ENCODE measurements at regions not wholly inside any gene's neighbourhood (a gene's known extent, or its start where the extent isn't known, plus 50 kb on each side); places are given as distances from the start of the nearest gene placed in this dataset.
"Not testable (repeated sequence)": the region's sequence is repeated elsewhere in the genome, so short reads cannot be mapped to it uniquely, and the experiment has no call there.

GRCh38 chr6:156199182-156199581 is 578.0 kb upstream of the ARID1B start:
- Mint-ChIP-seq H3K4me3 (no peak overlapping the region), H3K9me3 (peaks cover 0 to 16% (median 3%) of the 10 kb centered on the region in 7 donors), H3K4me1 (peaks cover 9 to 20% (median 13%) of the 10 kb centered on the region in 3 donors), H3K36me3 (no peaks in the 10 kb centered on the region), H3K27me3 (no peaks in the 10 kb centered on the region), H3K27ac (peak overlapping the region in 1 of 6 donors; percentile 83)
- ATAC-seq (ENCODE audit: low read depth in 2 of 2) (no peak), DNase-seq (no peak)

DNA sequence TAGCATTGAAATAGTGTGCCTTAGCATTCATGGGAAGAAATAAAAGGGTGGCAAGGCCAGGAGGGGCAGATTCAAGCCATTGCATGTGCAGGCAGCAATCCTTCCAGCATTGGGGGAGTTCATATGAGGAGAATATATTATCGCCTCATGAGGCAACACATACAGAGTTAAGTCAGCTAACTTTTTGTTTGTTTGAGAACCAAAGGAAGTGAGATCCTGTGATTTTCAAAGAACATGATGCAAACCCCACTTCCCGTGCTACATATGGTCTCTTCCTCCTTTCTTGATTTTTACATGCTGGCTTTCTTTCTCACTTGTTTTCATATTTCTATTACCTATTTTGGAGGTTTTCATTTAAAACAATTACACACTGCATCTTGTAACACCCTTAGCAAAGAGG is 579.7 kb upstream of the ARID1B start:
- no peak for DNase-seq
- H3K9me3 Mint-ChIP-seq = peaks cover 0 to 6% (median 0%) of the 10 kb centered on the region in 7 donors
- ATAC-seq (ENCODE audit: low read depth in 2 of 2) = peak; percentile 40 to 49

GRCh38 chr6:156194981-156195380 is 582.2 kb upstream of the ARID1B start:
- H3K36me3 Mint-ChIP-seq = no peaks in the 10 kb centered on the region
- no peak for DNase-seq
- H3K27me3 Mint-ChIP-seq = no peaks in the 10 kb centered on the region
- peaks cover 9 to 20% (median 13%) of the 10 kb centered on the region in 3 donors for H3K4me1 Mint-ChIP-seq
- H3K27ac Mint-ChIP-seq = no peak overlapping the region
- H3K9me3 Mint-ChIP-seq = peaks cover 0 to 6% (median 0%) of the 10 kb centered on the region in 7 donors
- H3K4me3 Mint-ChIP-seq = no peak overlapping the region
- ATAC-seq (ENCODE audit: low read depth in 2 of 2) = no peak

More for the DNA sequence above, 579.7 kb upstream of the ARID1B start:
- Mint-ChIP-seq H3K36me3 (no peaks in the 10 kb centered on the region), H3K27me3 (no peaks in the 10 kb centered on the region), H3K4me1 (peaks cover 9 to 20% (median 13%) of the 10 kb centered on the region in 3 donors), H3K27ac (peak overlapping the region in 3 of 6 donors; percentile 72 to 91 (median 77)), H3K4me3 (peak overlapping the region in 2 of 8 donors; percentile 42 to 66)

GRCh38 chr6:156193381-156193780 is 583.8 kb upstream of the ARID1B start:
- Mint-ChIP-seq H3K36me3 (no peaks in the 10 kb centered on the region), H3K27me3 (no peaks in the 10 kb centered on the region), H3K4me1 (peaks cover 9 to 23% (median 13%) of the 10 kb centered on the region in 3 donors), H3K27ac (no peak overlapping the region), H3K4me3 (no peak overlapping the region), H3K9me3 (peaks cover 0 to 6% (median 0%) of the 10 kb centered on the region in 7 donors)
- DNase-seq = no peak
- no peak for ATAC-seq (ENCODE audit: low read depth in 2 of 2)

GRCh38 chr6:156191895-156192294 is 585.3 kb upstream of the ARID1B start:
- DNase-seq (no peak), ATAC-seq (ENCODE audit: low read depth in 2 of 2) (no peak)
- Mint-ChIP-seq H3K27ac (no peak overlapping the region), H3K36me3 (no peaks in the 10 kb centered on the region), H3K4me1 (peaks cover 0 to 10% (median 1%) of the 10 kb centered on the region in 3 donors), H3K4me3 (no peak overlapping the region), H3K9me3 (peaks cover 0 to 6% (median 0%) of the 10 kb centered on the region in 7 donors), H3K27me3 (no peaks in the 10 kb centered on the region)

DNA sequence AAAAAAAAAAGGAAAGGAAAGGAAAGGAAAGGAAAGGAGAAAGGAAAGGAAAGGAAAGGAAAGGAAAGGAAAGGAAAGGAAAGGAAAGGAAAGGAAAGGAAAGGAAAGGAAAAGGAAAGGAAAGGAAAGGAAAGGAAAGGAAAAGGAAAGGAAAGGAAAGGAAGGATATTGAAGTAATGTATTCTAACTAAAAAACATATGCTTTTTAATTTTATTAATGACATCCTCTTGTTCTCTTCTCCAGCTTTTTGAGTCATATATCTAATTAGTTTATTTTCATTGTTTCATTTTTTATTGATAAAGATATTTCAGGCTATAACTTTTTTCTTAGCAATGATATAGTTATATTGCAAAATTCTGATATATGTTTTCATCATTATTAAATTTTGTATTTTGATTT is 585.8 kb upstream of the ARID1B start:
- Mint-ChIP-seq H3K4me1 (peaks cover 0 to 10% (median 0%) of the 10 kb centered on the region in 3 donors), H3K27ac (peak overlapping the region in 1 of 6 donors; percentile 30)
- not testable (repeated sequence) for ATAC-seq (ENCODE audit: low read depth in 2 of 2); H3K36me3 Mint-ChIP-seq; DNase-seq; H3K27me3 Mint-ChIP-seq; H3K4me3 Mint-ChIP-seq; H3K9me3 Mint-ChIP-seq

DNA sequence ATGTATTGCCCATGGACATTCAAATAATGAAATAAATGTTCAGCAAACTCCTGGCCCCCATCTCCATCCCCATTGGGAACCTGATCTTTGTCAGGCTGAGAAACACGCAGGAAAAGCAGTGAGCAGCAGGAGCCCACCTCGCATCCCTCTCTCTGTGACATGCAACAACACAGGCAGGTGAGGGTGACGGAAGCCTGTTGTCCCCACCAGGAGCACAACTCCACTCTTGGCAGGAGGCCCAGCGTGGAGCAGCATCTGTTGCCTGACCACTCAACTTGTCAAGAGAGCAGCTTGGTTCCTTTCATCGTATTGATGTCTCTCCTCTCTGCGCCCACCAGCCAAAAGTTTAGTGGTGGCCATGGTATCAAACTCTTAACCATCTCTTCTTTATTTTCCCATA is 586.9 kb upstream of the ARID1B start:
- Mint-ChIP-seq H3K4me3 (no peak overlapping the region), H3K9me3 (peaks cover 0 to 7% (median 2%) of the 10 kb centered on the region in 7 donors), H3K27me3 (no peaks in the 10 kb centered on the region), H3K36me3 (no peaks in the 10 kb centered on the region), H3K4me1 (peaks cover 0 to 15% (median 0%) of the 10 kb centered on the region in 3 donors), H3K27ac (peak overlapping the region in 1 of 6 donors; percentile 42)
- ATAC-seq (ENCODE audit: low read depth in 2 of 2) (no peak), DNase-seq (no peak)

DNA sequence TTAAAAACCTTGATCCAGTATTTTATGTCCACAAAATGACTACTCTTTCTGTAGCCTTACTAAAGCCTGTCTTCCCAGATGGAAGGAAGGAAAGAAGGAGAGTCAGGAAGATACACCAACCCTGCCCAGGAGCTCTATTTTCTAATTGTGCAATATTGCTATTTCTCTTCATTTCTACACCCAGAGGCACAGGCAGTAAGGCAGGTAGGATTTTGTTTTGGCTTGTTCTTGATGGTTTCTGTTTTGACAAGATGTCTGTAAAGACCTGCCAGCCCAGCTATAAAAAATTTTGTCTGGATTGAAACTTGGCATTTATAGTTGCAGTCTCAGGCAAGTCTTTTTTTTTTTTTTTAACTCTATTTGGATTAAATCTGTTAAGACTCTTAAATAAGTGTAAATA is 587.5 kb upstream of the ARID1B start:
- Mint-ChIP-seq H3K4me3 (peak overlapping the region in 1 of 8 donors; percentile 13), H3K4me1 (peaks cover 0 to 20% (median 0%) of the 10 kb centered on the region in 3 donors), H3K27me3 (no peaks in the 10 kb centered on the region), H3K36me3 (no peaks in the 10 kb centered on the region), H3K27ac (peak overlapping the region in 1 of 6 donors; percentile 77), H3K9me3 (peaks cover 0 to 7% (median 2%) of the 10 kb centered on the region in 7 donors)
- DNase-seq (no peak), ATAC-seq (ENCODE audit: low read depth in 2 of 2) (no peak)

- H3K27me3 Mint-ChIP-seq = no peaks in the 10 kb centered on the region
- ATAC-seq (ENCODE audit: low read depth in 2 of 2) (no peak), DNase-seq (no peak)
- H3K27ac Mint-ChIP-seq = peak overlapping the region in 1 of 6 donors; percentile 77
- no peaks in the 10 kb centered on the region for H3K36me3 Mint-ChIP-seq
- peaks cover 0 to 21% (median 4%) of the 10 kb centered on the region in 3 donors for H3K4me1 Mint-ChIP-seq
- no peak overlapping the region for H3K4me3 Mint-ChIP-seq
- H3K9me3 Mint-ChIP-seq = peaks cover 0 to 4% (median under 1%) of the 10 kb centered on the region in 7 donors
These were observed 588.0 kb upstream of the ARID1B start for GRCh38 chr6:156189195-156189594.

DNA sequence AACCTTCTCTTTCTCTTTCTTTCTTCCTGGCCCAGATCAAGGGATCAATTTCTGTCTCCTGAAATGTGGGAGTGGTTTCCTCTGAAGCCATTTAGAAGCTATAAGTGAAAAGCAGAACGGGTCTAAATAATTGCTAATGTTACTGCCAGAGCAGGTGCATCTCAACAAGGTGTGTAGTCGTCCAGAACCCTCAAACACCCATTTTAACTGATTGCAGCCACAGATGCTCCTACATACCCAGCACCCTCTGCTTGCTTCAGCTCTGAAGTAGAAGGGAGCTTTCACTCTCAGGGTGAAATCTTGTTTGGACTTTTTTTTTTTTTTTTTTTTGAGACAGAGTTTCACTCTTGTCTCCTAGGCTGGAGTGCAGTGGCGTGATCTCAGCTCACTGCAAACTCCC is 592.1 kb upstream of the ARID1B start:
- Mint-ChIP-seq H3K4me1 (peaks cover 5 to 26% (median 21%) of the 10 kb centered on the region in 3 donors), H3K9me3 (peaks cover 0 to 12% (median 0%) of the 10 kb centered on the region in 7 donors), H3K36me3 (no peaks in the 10 kb centered on the region), H3K27me3 (no peaks in the 10 kb centered on the region), H3K4me3 (peak overlapping the region in 2 of 8 donors; percentile 7 to 51), H3K27ac (peak overlapping the region in 1 of 6 donors; percentile 70)
- ATAC-seq (ENCODE audit: low read depth in 2 of 2) = peak; percentile 77 to 92
- DNase-seq = peak; percentile 33

DNA sequence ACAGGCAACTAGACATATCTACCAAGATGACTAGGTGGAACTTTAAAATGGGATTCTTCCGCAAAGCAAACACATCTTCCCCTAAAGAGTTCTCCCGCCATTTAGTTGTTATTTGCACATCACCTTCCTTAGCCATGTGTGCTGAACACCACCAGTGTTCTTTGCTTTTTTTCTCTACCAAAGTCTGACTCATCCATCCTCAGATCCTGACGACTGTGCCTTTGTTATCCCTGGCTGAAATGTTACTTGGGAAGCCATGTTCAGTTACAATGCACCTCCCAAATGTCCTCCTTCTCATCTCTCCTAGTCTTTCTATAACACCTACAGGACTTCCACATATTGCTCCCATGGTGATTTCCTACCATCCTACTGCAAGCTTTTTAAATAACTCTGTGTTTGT is 593.5 kb upstream of the ARID1B start:
- Mint-ChIP-seq H3K27ac (peak overlapping the region in 1 of 6 donors; percentile 27), H3K9me3 (peaks cover 0 to 12% (median 0%) of the 10 kb centered on the region in 7 donors), H3K4me3 (no peak overlapping the region), H3K4me1 (peaks cover 5 to 21% (median 18%) of the 10 kb centered on the region in 3 donors), H3K36me3 (no peaks in the 10 kb centered on the region), H3K27me3 (no peaks in the 10 kb centered on the region)
- DNase-seq (no peak), ATAC-seq (ENCODE audit: low read depth in 2 of 2) (no peak)

DNA sequence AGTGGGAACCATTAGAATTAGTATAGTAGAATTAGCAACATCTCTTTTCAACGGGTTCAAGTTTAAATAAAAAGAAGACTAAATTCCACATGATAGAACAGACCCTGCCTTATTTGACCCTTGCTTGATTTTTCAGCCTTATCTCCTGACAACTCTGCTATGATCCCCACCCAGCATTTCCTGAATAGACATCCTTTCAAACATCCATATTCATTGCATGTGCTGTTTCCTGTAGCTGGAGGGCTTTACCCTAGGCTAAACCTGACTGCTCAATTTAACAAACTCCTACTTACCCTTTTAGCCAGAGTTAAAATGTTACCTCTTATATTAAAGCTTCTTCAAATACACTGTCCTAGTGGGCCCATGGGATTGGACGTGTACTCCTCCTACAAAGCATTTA is 594.8 kb upstream of the ARID1B start:
- peak overlapping the region in 1 of 8 donors; percentile 10 for H3K4me3 Mint-ChIP-seq
- ATAC-seq (ENCODE audit: low read depth in 2 of 2) (no peak), DNase-seq (no peak)
- H3K36me3 Mint-ChIP-seq = no peaks in the 10 kb centered on the region
- no peaks in the 10 kb centered on the region for H3K27me3 Mint-ChIP-seq
- H3K4me1 Mint-ChIP-seq = peaks cover 5 to 21% (median 16%) of the 10 kb centered on the region in 3 donors
- H3K27ac Mint-ChIP-seq = peak overlapping the region in 1 of 6 donors; percentile 69
- peaks cover 0 to 16% (median 0%) of the 10 kb centered on the region in 7 donors for H3K9me3 Mint-ChIP-seq

- Mint-ChIP-seq H3K27ac (no peak overlapping the region), H3K27me3 (no peaks in the 10 kb centered on the region), H3K4me1 (peaks cover 7 to 21% (median 16%) of the 10 kb centered on the region in 3 donors), H3K36me3 (no peaks in the 10 kb centered on the region), H3K4me3 (no peak overlapping the region), H3K9me3 (peaks cover 0 to 14% (median 0%) of the 10 kb centered on the region in 7 donors)
- ATAC-seq (ENCODE audit: low read depth in 2 of 2) (no peak), DNase-seq (no peak)
These were observed 595.7 kb upstream of the ARID1B start for GRCh38 chr6:156181506-156181905.

- H3K4me3 Mint-ChIP-seq = no peak overlapping the region
- H3K27me3 Mint-ChIP-seq = no peaks in the 10 kb centered on the region
These were observed 601.2 kb upstream of the ARID1B start for GRCh38 chr6:156175971-156176421.

More at GRCh38 chr6:156175971-156176421, 601.2 kb upstream of the ARID1B start:
- Mint-ChIP-seq H3K36me3 (no peaks in the 10 kb centered on the region), H3K4me1 (peaks cover 6 to 9% (median 8%) of the 10 kb centered on the region in 3 donors), H3K27ac (peak overlapping the region in 2 of 6 donors; percentile 61), H3K9me3 (peaks cover 0 to 13% (median 0%) of the 10 kb centered on the region in 7 donors)
- DNase-seq (no peak), ATAC-seq (ENCODE audit: low read depth in 2 of 2) (peak; percentile 21 to 41)

All from naive B cell (primary cell).